Hematopoietic multipotent progenitor cell treated with erythropoietin and hydrocortisone succinate and interleukin-3 and kit ligand, for 6 days (in vitro differentiated cells): ENCODE measurements at regions not wholly inside any gene's neighbourhood (a gene's known extent, or its start where the extent isn't known, plus 50 kb on each side); places are given as distances from the start of the nearest gene placed in this dataset.

Experiments used
- DNase-seq: peaks from one replicate; pipeline ENCODE4 v3.0.0-alpha.2; 2015

DNA sequence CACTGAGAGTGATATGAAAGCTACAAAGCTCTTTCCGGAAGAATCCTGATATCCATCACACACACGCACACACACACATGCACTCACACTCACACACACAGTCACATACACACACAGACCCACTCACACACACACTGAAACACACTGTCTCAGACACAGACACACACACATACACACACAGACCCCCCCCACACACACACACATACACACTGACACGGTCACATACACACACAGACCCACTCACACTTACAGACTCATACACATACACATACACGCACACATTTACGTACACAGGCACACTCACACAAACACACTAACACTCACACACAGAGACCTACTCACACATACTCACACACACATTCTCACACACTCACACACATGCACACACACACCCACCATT, 58.6 kb downstream of the LIG4 start:
- DNase-seq, result no peak

DNA sequence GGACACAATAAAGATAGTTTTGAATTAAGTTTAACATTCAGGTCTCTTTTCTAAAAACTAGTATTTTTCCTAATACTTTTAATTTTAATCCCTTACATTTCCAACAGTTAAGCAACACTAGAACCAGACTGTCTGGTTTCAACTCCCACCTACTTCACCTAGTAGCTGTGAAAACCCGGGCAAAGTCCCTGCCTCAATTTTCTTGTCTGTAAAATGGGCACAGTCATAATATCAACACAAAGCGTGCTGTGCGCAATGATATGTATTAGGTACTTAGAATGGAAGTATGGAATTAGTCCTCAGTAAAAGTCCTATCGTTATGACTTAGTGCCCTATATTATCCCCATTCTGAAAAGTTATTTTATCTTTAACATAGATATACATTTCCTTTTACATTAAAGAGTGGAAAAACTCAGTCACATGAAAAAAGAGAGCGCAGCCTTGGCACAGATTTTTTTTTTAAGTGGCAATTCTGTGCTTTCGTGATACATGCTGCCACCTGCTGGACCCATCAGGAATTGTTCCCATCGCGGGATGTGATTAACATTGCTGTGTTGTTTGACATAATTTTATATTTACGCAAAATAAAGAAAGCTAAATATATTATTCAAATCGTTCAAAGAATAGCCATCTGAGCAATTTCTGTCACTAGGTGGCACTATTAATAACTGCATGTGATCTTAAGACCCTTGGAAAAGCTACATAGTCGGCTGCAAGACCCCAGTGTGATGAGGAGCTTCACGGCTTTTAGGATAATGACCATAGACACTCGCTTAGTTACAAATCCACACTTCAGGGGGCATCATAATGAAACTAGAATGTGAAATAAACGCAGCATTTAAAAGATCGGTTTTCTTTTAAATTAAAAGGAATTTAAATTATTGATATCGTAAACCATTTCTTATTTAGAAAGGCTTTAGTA, 59.9 kb downstream of the LIG4 start:
- peak; percentile 50 for DNase-seq

DNA sequence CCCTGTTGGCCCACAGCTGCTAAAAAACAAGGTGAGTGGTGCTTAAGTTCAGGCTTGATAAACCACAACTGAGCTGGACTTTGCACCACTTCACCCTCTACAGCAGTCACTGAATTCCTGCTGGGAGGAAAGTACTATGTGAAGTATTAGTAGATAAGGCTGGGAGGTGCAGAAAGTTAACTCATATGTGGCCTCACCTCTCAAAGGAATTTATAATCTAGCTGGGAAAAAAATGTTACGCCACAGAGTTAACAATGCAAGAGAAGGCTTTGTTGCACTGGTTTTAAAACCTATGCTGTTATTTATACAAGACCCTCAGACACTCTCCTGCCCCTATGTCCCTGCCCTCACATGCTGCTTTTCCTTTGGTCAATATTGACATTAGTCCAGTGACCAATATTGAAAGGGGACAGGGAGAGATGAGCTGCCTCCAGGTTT, 60.9 kb downstream of the LIG4 start:
- no peak for DNase-seq

DNA sequence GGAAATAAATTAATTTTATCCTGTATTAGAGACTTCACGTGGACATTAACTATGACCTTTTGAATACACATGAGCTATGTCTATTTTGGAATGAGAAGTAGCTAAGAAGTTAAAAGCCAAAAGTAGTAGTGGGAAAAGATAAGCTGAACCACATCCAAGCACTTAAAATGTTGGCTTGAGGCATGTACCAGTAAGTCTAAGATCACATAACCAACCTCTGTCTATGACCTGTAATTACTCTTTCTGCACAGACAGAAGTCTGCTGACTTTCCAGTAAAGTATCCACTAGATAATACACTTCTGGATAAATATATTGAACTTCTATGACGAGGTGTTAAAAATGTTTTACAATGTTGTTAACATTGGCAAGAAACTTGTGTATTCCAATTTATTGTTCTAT, 68.7 kb downstream of the LIG4 start:
- DNase-seq, result no peak

DNA sequence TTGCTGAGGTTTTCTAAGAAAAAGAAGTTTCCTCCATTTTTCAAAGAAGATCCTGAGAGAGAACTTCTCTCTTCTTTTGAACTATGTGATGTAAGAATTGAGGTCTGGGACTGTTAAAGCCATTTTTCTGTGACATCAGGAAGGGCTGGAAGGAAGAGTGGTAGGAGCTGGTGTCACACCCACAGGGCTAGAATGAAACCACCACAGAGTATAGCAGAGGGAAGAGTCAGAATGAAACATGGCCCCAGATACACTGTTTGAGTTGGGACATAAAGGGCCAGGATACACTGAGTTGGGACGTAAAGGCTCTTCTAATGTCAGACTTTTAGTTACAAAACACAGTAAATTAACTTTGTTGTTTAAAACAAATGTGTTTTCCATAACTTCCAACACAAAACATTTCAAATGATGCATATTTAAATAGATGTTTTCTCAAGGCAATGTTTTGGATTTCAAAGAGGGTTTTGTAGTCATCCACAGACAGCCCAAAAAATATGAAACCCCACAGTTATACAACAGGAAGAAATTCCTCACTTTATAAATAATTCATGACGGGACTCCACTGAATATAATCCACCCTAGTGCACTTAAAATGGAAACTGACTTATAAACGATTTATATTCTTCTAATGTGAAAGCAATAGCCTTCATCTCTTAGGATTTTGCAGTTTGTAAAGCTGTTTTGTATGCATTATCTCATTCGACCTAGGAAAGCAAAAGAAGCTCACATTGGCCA, 72.5 kb downstream of the LIG4 start:
- DNase-seq, result no peak

DNA sequence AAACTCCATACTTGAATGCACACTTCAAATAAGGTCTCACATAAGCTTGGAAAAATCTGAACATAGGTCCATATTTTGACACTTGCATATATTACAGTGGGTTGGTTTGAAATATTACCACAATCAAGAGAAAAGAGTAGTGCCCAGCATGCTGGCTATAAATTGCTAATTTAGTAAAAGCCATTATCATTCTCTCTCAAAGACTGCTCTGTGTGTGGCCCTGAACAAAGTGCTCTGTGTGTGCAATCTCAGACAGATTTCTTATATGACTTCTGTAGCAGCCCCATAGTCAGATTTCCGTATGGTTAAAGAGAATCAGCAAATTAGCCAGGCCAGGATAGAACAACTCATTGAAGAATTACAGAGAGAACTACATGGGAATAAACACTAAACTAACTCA, 78.2 kb downstream of the LIG4 start:
- DNase-seq, result no peak

DNA sequence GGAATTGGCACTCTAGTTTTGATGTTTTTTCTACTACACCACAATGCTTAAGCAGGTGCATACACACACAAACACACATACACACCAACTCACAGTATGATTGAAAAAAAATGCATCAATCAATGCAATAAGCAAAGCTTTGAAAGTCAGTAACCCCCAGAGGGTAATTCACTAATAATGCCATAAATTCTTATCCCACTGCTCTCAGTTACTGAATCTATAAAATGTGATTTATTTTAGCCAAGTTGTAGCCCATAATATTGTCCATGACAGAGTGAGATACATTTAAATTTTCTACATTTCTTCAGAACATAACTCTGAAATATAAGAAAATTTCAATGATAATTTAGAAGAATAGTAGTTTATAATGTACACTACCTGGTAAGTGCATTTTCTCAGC, 87.9 kb downstream of the LIG4 start:
- DNase-seq, result no peak

DNA sequence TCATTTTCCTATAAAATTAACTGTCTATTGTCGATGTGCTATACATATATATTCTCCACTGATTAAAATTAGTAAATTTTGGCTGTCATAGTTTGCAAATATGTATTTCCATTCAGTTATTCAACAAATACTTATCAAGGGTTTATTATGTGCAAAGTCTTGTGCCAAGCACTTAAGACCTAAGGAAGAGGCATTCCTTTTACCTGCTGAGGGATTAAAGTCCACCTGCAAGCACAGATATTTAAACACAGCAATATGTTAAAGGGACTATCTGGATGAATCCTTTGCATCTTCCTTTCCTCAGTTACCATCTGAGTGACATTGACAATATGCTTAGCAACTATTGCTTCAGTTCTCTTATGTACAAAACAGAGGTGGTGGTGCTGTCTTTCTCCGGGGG, 89.3 kb downstream of the LIG4 start:
- DNase-seq, result no peak

DNA sequence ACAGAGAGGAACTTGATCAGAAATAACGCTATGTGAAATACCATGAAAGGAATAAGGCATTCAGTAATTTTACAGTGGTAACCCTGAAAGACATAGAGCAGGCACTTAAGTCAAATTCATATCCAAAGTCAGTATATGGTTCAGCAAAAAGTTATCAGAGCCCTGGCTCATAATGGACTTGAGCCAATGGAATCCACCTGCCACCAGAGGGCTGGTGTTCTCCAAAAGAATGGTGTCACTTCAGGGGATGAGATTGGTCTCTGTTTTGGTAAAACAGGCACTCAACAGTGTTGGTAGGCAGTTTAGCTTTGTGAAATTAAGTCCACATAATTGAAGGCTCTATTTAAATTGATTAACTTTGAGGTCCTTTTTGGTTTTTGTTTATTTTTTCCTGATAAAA, 93.9 kb downstream of the LIG4 start:
- no peak for DNase-seq

DNA sequence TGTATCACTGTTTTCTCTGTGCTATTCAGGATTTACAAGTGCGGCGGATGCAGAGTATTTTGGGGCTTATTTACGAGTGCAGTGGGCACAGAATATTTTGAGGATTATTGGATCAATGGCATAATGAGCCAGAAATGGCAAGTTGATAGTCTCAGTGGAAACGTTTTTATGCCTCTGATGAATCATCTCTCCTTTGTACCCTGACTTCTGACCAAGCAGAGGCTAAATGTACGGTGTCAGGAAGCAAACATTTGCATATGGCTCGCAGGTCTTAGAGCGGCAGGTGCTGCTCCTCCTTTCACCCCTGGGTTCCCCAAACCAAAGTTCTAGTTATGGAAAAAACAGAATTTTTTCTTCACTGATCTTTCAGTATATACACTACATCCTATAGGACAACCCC, 94.5 kb downstream of the LIG4 start:
- DNase-seq, result no peak

DNA sequence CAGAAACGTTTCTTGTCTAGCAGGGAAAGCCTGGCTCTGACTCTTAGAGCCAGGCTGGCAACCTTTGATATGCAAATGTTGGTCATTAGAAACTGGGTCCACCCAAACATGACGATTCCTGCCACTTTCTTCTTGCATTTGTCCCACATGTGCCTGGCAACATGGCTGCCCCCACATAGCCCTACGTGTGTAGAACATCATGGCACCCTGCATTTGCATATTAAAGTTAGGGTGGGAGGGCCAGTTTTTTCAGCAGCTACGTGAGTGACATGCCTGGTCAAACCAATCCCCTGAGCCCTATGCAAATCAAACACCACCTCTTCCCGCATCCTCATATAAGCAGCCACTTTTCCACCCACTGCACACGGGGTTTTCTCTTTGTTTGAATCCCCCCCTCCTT, 95.0 kb downstream of the LIG4 start:
- DNase-seq, result no peak

DNA sequence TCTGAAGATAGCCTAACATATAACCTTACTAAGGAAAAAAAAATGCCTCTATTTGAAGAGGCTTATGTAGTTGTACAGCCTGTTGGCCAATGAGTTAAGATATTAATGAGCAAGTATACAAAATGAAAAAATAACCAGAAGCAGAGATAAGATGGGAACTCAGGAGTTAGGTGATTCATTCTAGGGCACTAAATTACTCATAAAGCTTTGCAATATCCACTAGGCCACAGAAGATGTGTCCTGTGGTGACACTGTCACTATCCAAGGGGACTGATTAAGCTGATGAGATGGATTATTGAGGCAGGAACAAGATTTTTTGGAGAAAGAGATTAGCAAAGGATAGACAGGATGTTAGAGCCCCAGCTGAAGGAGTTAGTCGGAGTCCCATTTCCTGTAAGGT, 99.6 kb downstream of the LIG4 start:
- no peak for DNase-seq

DNA sequence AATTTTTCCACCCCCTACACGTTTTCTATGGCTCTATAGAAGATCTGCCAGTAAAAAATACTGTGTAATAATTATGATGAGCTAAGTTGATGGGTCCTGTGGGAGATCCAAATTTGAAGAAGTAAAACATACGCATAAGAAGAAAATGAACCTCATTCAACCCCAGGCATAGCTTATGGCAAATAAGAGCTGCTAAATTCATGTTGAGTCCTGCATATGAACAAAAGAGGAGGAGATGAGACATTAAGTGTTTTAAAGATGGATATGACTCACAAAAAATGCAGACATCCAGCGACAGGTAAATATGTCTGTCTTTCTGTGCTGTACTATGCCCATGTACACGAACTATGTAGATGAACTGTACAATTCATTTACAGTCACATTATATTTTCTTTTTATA, 101.9 kb downstream of the LIG4 start:
- no peak for DNase-seq

DNA sequence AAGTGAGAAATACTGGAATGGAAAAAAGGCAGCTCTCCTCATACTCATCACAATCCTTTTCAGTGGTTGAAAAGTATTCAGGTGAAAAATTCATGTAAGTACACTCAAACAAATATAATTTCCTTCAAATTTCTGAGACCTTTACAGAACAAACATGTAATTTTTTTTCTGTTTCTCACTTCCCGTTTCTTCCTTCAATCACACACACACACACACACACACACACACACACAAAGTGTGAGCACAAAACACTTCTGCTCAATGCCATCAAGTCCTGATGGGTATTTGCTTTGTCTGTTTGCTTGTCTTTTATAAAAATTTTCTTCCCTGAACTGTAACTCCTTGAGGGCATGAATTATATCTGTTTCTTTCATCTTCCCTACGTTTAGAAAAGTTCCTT, 110.6 kb downstream of the LIG4 start:
- no peak for DNase-seq

DNA sequence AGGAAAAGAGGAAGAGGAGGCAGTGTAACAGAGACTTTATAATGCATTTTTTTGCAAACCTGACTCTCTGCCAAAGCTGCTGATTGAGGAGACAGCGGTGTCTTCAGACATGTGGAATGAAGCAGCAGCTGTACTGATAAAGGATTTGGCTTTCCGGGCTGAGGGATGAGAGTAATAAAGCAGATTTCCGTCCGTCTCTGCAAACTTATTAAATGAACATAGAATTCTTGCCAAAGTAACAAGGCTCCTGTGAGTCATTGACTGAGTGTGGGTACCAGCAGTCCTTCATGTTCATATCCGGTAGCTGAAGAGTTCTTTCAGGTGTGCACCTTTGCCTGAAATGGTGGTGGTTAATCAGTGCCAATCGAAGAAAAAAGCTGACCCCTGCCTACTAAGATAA, 112.6 kb downstream of the LIG4 start:
- DNase-seq, result no peak

DNA sequence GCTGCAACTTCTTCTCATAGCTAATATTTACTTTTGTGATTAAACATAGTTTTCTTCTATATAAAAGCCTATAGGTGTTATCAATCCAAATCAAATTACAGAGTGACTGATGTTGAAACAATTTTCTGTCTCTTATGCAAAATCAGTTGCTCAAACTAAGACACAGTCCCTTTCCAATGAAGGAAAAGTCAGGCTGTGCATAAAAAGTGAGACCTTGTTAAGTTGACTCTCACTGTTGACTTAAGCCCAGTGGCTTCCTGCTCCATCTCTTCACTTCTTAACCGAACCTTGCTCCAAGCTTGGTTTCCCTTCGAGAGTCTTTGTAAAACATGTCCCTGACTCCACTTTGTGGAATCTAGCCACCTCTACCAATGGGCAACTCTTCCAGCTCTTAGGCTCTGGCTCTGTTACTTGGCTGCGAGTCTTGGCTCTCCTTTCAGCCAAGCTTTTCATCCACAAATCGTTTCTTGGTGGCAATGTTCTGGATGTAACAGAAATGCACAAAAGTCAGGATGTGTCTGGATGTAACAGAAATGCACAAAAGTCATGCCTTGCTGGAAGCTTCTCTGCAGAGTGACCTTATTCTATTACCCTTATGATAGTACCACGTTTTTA, 118.9 kb downstream of the LIG4 start:
- no peak for DNase-seq

DNA sequence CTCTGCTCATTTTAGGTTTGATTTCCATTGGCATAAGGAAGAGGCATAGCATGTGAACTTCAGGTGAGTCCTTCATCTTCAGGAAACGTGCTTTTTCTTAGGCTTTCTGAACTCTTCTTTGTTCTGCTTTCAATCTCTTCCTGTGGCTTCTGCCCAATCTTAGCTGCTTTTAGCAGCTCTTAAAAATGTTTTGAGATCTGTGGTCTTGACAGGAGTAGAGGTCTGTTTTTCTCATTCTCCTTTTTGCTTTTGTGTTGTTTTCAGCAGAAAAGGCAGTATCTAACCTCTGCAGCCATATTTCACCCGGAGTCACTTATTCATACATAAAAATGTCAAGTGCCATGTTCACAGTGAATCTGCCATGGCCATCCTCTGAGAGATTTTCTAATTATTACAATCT, 120.3 kb downstream of the LIG4 start:
- DNase-seq, result no peak

DNA sequence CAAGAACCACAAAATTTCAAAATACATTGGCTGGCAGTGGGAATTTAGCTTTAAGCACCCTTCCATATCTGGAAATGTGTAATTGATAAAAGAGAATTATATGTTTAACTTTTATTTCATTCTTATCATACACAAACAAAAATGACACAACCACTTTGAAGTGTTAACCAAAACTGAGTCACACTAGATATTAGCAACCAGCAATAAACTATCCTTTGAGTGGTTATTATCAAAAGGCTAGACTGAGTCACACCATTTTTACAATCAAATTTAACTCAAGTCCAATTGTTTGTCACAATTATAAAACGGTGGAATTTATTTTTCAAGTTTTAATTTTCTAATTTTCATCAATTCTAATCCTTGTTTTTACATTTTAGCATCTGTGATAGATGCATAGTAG, 121.7 kb downstream of the LIG4 start:
- no peak for DNase-seq

DNA sequence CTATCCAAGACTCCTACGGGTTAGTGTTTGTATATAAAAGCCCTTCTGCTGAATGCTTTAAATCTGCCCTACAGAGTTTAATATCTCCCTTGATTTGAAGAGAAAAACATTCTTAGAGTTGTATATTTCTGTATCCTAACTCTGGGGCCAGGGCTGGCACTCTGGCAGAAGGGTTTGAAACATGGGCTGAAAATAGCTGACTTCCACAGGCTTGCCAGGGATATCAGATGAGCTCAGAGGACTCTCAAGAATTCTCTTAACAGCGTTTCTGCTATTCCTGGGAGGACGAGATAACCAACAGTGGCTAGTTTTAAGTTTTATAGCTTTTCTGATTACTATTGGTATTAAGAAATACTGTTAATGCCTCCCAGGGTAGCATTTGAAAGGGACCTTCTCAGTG, 127.5 kb downstream of the LIG4 start:
- no peak for DNase-seq

DNA sequence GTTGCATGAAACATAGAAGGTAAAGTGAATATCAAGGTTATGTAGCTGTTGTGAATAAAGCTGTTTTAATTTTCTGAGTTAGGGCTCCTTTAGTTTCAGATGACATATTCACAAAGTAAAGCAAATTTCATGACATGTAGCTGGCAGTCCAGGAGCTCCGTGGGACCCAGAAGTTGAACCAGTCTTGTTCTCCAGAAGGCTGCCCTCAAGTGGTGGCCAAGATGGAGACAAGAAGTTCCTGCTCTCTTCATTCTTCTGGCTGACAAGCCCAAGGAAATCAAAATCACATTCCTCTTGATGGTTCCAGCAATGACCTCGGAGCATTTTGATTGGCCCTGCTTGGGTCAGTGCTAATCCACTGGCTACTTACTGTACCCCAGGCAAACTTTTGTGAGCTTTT, 128.7 kb downstream of the LIG4 start:
- peak; percentile 1 for DNase-seq

DNA sequence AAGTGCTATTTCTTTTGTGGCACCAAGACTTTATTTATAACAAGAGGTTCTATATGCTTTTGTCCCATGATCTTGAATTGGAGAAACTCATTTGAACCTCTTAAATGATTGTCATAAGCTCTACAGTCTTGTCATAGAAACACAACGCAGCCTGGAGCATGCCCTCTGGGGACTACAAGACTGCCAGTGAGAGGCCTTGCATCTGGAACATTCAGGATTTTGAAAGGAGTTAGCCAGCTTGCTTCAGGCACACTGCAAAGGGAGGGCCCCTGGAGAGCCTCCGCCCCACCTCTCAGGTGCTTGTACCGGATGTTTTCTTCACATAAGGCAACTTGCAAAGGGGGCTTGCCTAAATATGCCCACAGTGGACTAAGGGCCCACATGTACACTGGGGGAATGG, 130.5 kb downstream of the LIG4 start:
- DNase-seq, result no peak

DNA sequence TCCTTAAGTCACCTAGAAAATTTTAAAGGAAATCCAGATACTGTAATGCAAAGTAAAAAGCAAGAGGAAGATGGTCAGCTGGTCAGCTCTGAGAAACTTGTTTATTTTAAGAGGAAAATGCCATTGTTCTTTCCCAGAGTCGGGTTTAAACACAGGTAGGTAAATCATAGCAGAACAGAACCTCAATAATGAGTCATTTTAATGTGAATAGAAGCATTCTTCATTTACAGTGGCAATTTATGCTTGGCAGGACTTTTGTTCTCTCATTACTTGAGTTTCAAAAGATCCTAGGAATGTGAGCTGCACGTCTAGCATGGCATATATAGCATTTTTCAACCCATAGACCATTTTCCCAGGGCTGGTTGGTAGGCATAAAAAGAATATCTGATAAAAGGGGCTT, 132.3 kb downstream of the LIG4 start:
- no peak for DNase-seq

DNA sequence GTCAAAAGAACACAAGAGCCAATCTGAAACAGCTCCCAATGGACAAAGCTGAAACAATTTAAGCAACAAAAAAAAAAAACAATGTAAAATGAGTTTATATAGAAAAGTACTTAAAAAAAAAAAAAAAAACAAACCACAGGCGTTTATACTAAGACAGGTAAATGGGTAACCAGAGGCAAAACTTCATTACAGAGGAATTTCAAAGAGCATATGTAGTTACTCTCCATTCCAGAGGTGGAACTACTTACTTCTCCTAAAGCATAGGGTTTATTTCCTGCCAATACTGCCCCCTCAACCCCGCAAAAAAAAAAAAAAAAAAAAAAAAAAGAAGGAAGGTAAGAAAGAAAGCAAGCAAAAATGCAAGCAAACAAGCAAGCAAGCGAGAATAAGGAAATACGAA, 132.9 kb downstream of the LIG4 start:
- DNase-seq, result no peak

DNA sequence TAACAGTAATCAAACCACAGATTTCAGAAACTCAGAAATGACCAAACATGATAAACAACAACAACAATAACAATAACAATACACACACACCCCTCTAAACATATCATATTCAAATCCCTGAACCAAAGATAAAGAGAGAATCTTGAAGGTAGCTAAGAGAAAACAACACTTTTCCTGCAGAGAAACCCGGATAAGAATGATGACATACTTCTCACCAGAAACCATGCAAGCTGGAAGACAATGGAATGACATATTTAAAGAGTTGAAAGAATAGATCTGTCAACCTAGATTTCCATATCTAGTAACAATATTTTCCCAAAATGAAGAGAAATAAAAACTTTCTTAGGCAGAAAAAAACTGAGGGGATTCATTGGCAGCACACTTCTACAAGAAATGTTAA, 138.1 kb downstream of the LIG4 start:
- DNase-seq, result no peak
